HG03558 (cell line): ENCODE measurements at regions not wholly inside any gene's neighbourhood (a gene's known extent, or its start where the extent isn't known, plus 50 kb on each side); places are given as distances from the start of the nearest gene placed in this dataset.
"Not testable (repeated sequence)": the region's sequence is repeated elsewhere in the genome, so short reads cannot be mapped to it uniquely, and the experiment has no call there.

Experiments used
- ATAC-seq: cut with Tn5 transposase; IDR thresholded peaks from one replicate; pipeline ENCODE4 v1.9.1; 2021; ENCODE audit warnings: moderate number of reproducible peaks; ENCODE audit not compliant: unreplicated experiment; ENCODE audit errors: extremely low read depth

GRCh38 chr5:155655569-155655968 lies 642.0 kb downstream of the KIF4B start:
- ATAC-seq = no peak

GRCh38 chr5:155661859-155662258 lies 648.3 kb downstream of the KIF4B start:
- ATAC-seq = no peak

- ATAC-seq = no peak
Observed at GRCh38 chr5:155665361-155665760, 651.8 kb downstream of the KIF4B start.

GRCh38 chr5:155672001-155672400 lies 655.0 kb upstream of the SGCD start:
- not testable (repeated sequence) for ATAC-seq

GRCh38 chr5:155676967-155677366 lies 650.0 kb upstream of the SGCD start:
- peak; percentile 56 for ATAC-seq

- ATAC-seq = no peak
Observed at GRCh38 chr5:155678371-155678770, 648.6 kb upstream of the SGCD start.

- no peak for ATAC-seq
Observed at GRCh38 chr5:155679530-155679929, 647.4 kb upstream of the SGCD start.

GRCh38 chr5:155684417-155684816 lies 642.5 kb upstream of the SGCD start:
- no peak for ATAC-seq

- no peak for ATAC-seq
Observed at GRCh38 chr5:155686131-155686530, 640.8 kb upstream of the SGCD start.

- ATAC-seq = no peak
Observed at GRCh38 chr5:155689406-155689805, 637.6 kb upstream of the SGCD start.

GRCh38 chr5:155696362-155696761 lies 630.6 kb upstream of the SGCD start:
- no peak for ATAC-seq

GRCh38 chr5:155697236-155697635 lies 629.7 kb upstream of the SGCD start:
- ATAC-seq = no peak

- ATAC-seq = no peak
Observed at GRCh38 chr5:155699385-155699784, 627.6 kb upstream of the SGCD start.

GRCh38 chr5:155700333-155700732 lies 626.6 kb upstream of the SGCD start:
- no peak for ATAC-seq

- no peak for ATAC-seq
Observed at GRCh38 chr5:155711882-155712281, 615.1 kb upstream of the SGCD start.

GRCh38 chr5:155714435-155714834 lies 612.5 kb upstream of the SGCD start:
- not testable (repeated sequence) for ATAC-seq

GRCh38 chr5:155726267-155726666 lies 600.7 kb upstream of the SGCD start:
- ATAC-seq = no peak

GRCh38 chr5:155727512-155728145 lies 599.3 kb upstream of the SGCD start:
- ATAC-seq = no peak

- no peak for ATAC-seq
Observed at GRCh38 chr5:155728146-155728856, 598.7 kb upstream of the SGCD start.

GRCh38 chr5:155728857-155729683 lies 597.9 kb upstream of the SGCD start:
- ATAC-seq = no peak

- ATAC-seq = no peak
Observed at GRCh38 chr5:155729684-155730059, 597.3 kb upstream of the SGCD start.
